ENCODE measurements at regions not wholly inside any gene's neighbourhood (a gene's known extent, or its start where the extent isn't known, plus 50 kb on each side); places are given as distances from the start of the nearest gene placed in this dataset.
"Not testable (repeated sequence)": the region's sequence is repeated elsewhere in the genome, so short reads cannot be mapped to it uniquely, and the experiment has no call there.

DNA sequence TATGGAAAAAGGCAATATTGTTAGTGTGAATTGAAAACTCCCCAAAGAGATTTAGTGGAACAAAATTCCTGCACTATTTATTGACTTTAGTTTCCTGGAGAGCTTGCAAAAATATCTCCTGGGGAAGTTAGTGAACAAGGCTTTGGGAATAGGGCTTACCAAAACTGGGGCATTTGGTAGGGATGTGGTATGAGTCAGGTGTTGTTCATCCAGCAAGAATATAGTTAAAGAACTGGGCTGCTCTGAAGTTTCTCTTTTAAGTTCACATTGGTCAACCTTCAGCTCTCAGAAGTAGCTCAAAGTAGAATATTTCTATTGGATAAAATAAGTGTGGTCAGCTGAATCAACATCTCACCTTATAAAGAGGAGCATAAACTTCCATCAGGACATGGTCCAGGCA, 185.0 kb downstream of the CPE start:
- CTCF ChIA-PET, result no interaction called here
- Histone ChIP-seq H3K9ac (ENCODE audit: low read length) (no peak overlapping the region), H3K4me2 (ENCODE audit: low read length) (peak overlapping the region; percentile 20; the same call in 1 of the 2 replicates), H3K27ac (ENCODE audit: low read depth, low read length) (no peak overlapping the region), H3K36me3 (ENCODE audit: control insufficient read depth in 1 of 2, insufficient read depth in 2 of 2, low read length in 2 of 2) (no peaks in the 10 kb centered on the region), H2AFZ (ENCODE audit: low read depth, low read length, poor library complexity, severe bottlenecking) (no peak overlapping the region), H3K4me1 (ENCODE audit: control insufficient read depth in 1 of 2, insufficient read depth in 2 of 2, low read length in 2 of 2) (peaks cover 0 to 10% of the 10 kb centered on the region in 2 experiments; a peak in 1 of 4 replicates), H3K9me2 (ENCODE audit: insufficient read depth) (no peaks in the 10 kb centered on the region), H3K79me2 (ENCODE audit: insufficient read depth, low read length) (no peaks in the 10 kb centered on the region), H3K9me3 (ENCODE audit: control insufficient read depth in 1 of 2, insufficient read depth in 1 of 2, low read depth in 1 of 2, low read length in 2 of 2) (no peaks in the 10 kb centered on the region), H4K20me1 (ENCODE audit: insufficient read depth) (no peaks in the 10 kb centered on the region), H3K4me3 (replicated peaks in 1 of 2; ENCODE audit: low read depth in 1 of 2, low read length in 2 of 2) (no peak overlapping the region), H3K27me3 (ENCODE audit: insufficient read depth, low read length) (no peaks in the 10 kb centered on the region)
- no peak for TF ChIP-seq CBX3 (IDR thresholded peaks at IDR 0.05; ENCODE audit: low read depth)
- peak; percentile 16; the same call in 1 of the 2 replicates for TF ChIP-seq SP1 (IDR thresholded peaks at IDR 0.05; ENCODE audit: low read depth)
- TF ChIP-seq FOSL1 (IDR thresholded peaks at IDR 0.05; ENCODE audit: low read depth), result peak; percentile 45; the same call in 1 of the 2 replicates
- RAD21 ChIA-PET (ENCODE audit: low non-redundant PET in 1 of 2, low total read pairs in 2 of 2, uncharacterized antibody in 2 of 2, unreplicated experiment in 2 of 2), result no interaction called here
- POLR2A ChIA-PET, result no interaction called here
- intact Hi-C loops (cut with micrococcal nuclease), result no loop called here
- peak; percentile 31 for DNase-seq (ENCODE audit: low read depth, low spot score)
- ATAC-seq, result peak; percentile 58
- no TSS peak for BruUV-seq (replicated peaks)

DNA sequence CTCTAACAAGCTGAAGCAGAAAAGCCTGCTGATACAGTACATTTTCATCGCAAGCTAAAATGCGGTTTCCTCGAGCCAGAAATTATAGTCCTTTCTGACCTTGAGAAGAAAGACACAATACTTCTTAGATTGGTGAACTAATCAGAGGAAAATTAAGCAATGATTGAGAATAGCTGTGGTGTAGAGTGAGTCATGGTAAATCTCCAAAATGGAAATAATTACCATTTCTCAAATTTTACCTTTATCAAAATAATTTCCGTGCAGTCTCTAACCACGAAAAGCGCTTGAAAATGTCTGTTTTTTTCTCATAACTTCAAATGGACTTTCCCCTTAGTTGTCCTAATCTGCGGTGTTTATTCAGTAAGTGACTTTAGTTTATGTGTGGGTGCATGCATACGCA, 190.2 kb downstream of the CPE start:
- Histone ChIP-seq H3K9ac (ENCODE audit: low read length) (no peak overlapping the region), H3K27me3 (ENCODE audit: insufficient read depth, low read length) (no peaks in the 10 kb centered on the region), H3K4me1 (ENCODE audit: control insufficient read depth in 1 of 2, insufficient read depth in 2 of 2, low read length in 2 of 2) (peaks cover 0 to 5% of the 10 kb centered on the region in 2 experiments; a peak in 1 of 4 replicates), H3K9me2 (ENCODE audit: insufficient read depth) (no peaks in the 10 kb centered on the region), H3K36me3 (ENCODE audit: control insufficient read depth in 1 of 2, insufficient read depth in 2 of 2, low read length in 2 of 2) (no peaks in the 10 kb centered on the region), H4K20me1 (ENCODE audit: insufficient read depth) (no peaks in the 10 kb centered on the region), H3K27ac (ENCODE audit: low read depth, low read length) (no peak overlapping the region), H3K4me3 (replicated peaks in 1 of 2; ENCODE audit: low read depth in 1 of 2, low read length in 2 of 2) (no peak overlapping the region), H3K79me2 (ENCODE audit: insufficient read depth, low read length) (no peaks in the 10 kb centered on the region), H3K4me2 (ENCODE audit: low read length) (no peak overlapping the region), H2AFZ (ENCODE audit: low read depth, low read length, poor library complexity, severe bottlenecking) (no peak overlapping the region), H3K9me3 (ENCODE audit: control insufficient read depth in 1 of 2, insufficient read depth in 1 of 2, low read depth in 1 of 2, low read length in 2 of 2) (no peaks in the 10 kb centered on the region)
- BruUV-seq (replicated peaks), result no TSS peak
- intact Hi-C loops (cut with micrococcal nuclease), result no loop called here
- ATAC-seq (no peak), DNase-seq (ENCODE audit: low read depth, low spot score) (no peak)
- TF ChIP-seq, protein P1, sequence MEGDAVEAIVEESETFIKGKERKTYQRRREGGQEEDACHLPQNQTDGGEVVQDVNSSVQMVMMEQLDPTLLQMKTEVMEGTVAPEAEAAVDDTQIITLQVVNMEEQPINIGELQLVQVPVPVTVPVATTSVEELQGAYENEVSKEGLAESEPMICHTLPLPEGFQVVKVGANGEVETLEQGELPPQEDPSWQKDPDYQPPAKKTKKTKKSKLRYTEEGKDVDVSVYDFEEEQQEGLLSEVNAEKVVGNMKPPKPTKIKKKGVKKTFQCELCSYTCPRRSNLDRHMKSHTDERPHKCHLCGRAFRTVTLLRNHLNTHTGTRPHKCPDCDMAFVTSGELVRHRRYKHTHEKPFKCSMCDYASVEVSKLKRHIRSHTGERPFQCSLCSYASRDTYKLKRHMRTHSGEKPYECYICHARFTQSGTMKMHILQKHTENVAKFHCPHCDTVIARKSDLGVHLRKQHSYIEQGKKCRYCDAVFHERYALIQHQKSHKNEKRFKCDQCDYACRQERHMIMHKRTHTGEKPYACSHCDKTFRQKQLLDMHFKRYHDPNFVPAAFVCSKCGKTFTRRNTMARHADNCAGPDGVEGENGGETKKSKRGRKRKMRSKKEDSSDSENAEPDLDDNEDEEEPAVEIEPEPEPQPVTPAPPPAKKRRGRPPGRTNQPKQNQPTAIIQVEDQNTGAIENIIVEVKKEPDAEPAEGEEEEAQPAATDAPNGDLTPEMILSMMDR (IDR thresholded peaks at IDR 0.05 in 2 of 3, conservative IDR thresholded peaks at IDR 0.05 in 1 of 3; ENCODE audit: borderline replicate concordance in 1 of 3, insufficient read depth in 1 of 3, low read depth in 2 of 3, low read length in 2 of 3), result no peak
- TF ChIP-seq, protein P2, sequence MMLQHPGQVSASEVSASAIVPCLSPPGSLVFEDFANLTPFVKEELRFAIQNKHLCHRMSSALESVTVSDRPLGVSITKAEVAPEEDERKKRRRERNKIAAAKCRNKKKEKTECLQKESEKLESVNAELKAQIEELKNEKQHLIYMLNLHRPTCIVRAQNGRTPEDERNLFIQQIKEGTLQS (IDR thresholded peaks at IDR 0.05), result no peak
- TF ChIP-seq SP1 (IDR thresholded peaks at IDR 0.05; ENCODE audit: low read depth) (no peak), POLR2A (IDR thresholded peaks at IDR 0.05; ENCODE audit: borderline replicate concordance, extremely low read depth, insufficient read depth, insufficient read length) (no peak)
- CTCF ChIA-PET, result no interaction called here
- POLR2A ChIA-PET, result no interaction called here
- RAD21 ChIA-PET (ENCODE audit: low non-redundant PET in 1 of 2, low total read pairs in 2 of 2, uncharacterized antibody in 2 of 2, unreplicated experiment in 2 of 2), result no interaction called here

DNA sequence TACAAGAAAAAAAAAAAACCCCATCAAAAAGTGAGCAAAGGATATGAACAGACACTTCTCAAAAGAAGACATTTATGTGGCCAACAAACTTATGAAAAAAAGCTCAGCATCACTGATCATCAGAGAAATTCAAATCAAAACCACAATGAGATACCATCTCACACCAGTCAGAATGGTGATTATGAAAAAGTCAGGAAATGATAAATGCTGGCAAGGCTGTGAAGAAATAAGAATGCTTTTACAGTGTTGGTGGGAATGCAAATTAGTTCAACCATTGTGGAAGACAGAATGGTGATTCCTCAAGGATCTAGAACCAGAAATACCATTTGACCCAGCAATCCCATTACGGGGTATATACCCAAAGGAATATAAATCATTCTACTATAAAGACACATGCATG, 192.7 kb downstream of the CPE start:
- POLR2A ChIA-PET, result interaction anchor here (0.7 kb wide), 1 partner anchor 70 kb away, joined by 3 read pairs; no protein-coding TSS in a partner anchor
- ATAC-seq; BruUV-seq (replicated peaks); H3K27me3 ChIP-seq (ENCODE audit: insufficient read depth, low read length); H3K4me1 ChIP-seq (ENCODE audit: control insufficient read depth in 1 of 2, insufficient read depth in 2 of 2, low read length in 2 of 2); H3K9me2 ChIP-seq (ENCODE audit: insufficient read depth); CTCF ChIA-PET; H3K4me2 ChIP-seq (ENCODE audit: low read length); DNase-seq (ENCODE audit: low read depth, low spot score); H3K4me3 ChIP-seq (replicated peaks in 1 of 2; ENCODE audit: low read depth in 1 of 2, low read length in 2 of 2); H3K79me2 ChIP-seq (ENCODE audit: insufficient read depth, low read length); H3K27ac ChIP-seq (ENCODE audit: low read depth, low read length); H3K9ac ChIP-seq (ENCODE audit: low read length); H4K20me1 ChIP-seq (ENCODE audit: insufficient read depth); RAD21 ChIA-PET (ENCODE audit: low non-redundant PET in 1 of 2, low total read pairs in 2 of 2, uncharacterized antibody in 2 of 2, unreplicated experiment in 2 of 2); H2AFZ ChIP-seq (ENCODE audit: low read depth, low read length, poor library complexity, severe bottlenecking); H3K9me3 ChIP-seq (ENCODE audit: control insufficient read depth in 1 of 2, insufficient read depth in 1 of 2, low read depth in 1 of 2, low read length in 2 of 2); intact Hi-C loops (cut with micrococcal nuclease); H3K36me3 ChIP-seq (ENCODE audit: control insufficient read depth in 1 of 2, insufficient read depth in 2 of 2, low read length in 2 of 2): not testable (repeated sequence)
